PC-3 (cell line): ENCODE measurements at regions not wholly inside any gene's neighbourhood (a gene's known extent, or its start where the extent isn't known, plus 50 kb on each side); places are given as distances from the start of the nearest gene placed in this dataset.

ENCODE experiments used
- CTCF ChIP-seq: fragments of 300-600 bp; sonication (generic); conservative IDR thresholded peaks from 2 replicates; pipeline ENCODE4 v1.5.1; 2017; ENCODE audit warnings: antibody characterized with exemption, low read depth, mild to moderate bottlenecking, low read length
- EZH2 ChIP-seq: fragments of 300-600 bp; sonication (generic); IDR thresholded peaks from one replicate; pipeline ENCODE4 v1.6.1; 2017; ENCODE audit warnings: antibody characterized with exemption, mild to moderate bottlenecking, low read length; ENCODE audit not compliant: unreplicated experiment
- EZH2phosphoT487 ChIP-seq: fragments of 300-600 bp; sonication (generic); IDR thresholded peaks from 2 replicates; pipeline ENCODE4 v1.6.1; 2018; ENCODE audit warnings: mild to moderate bottlenecking, antibody characterized with exemption, low read length, borderline replicate concordance

- TF ChIP-seq CTCF (no peak), EZH2phosphoT487 (no peak), EZH2 (no peak)
Observed at GRCh38 chr5:81817086-81817485, 66.2 kb upstream of the SSBP2 start.
